Cerebellar cortex (tissue), 1 donor: ENCODE measurements at regions not wholly inside any gene's neighbourhood (a gene's known extent, or its start where the extent isn't known, plus 50 kb on each side); places are given as distances from the start of the nearest gene placed in this dataset.

Experiments
- DNase-seq: peaks from one replicate; pipeline ENCODE4 v3.0.0-alpha.2; 2015; ENCODE audit warnings: low spot score

DNA sequence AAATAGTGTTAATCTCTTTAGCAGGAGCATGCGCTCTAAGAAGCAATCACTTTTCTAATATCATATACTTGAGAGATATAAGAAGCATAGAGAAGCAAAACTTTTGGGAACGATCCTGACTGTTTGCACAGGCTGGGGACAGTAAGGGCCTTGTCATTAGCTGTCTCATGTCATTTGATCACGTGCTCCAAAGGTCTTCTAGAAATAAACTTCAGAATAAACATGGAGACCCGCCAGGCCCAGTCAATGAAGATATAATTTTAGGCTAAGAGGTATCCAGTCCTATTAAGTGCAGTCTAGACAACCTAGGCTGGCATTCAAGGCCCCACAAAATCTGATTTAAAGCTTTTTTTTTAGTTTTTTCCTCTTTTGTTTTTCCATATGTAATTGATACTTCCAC, 111.0 kb upstream of the APC start:
- no peak for DNase-seq

DNA sequence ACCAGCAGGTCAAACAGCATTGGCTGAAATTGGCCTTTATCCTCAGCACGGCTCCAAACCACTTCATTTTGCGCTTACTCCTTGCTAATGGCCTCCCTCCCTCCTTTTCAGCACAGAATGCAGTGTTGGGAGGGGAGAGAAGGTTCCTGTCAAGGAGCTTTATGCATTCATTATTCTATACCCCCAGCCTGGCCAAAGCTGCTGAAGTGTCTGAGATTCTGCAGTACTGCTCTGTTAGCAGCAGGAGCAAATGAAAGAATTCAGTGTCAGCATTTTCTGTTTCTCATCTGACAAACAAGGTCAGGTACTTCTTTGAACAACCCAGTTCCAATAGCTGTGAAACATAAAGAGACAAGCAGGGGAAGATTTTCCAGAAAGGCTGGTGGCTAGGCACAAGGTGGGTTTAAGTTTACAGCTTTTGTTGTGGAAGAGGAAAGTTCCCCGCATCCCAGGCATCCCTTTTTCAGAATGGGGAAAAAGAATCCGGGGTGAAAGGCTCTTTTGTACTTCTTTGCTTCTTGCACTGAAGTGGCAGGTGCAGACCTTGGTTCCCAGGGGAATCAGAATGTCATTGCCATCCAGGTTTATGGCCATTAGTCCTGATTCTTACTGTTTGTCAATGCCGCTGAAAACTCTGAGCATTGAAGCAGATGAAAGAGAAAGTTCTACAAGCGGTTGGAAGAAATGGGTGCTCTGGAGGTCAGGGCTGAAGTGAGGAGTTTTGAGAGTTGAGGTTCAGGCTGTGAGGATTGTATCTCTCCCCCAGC, 109.3 kb upstream of the APC start:
- DNase-seq: peak; percentile 13

DNA sequence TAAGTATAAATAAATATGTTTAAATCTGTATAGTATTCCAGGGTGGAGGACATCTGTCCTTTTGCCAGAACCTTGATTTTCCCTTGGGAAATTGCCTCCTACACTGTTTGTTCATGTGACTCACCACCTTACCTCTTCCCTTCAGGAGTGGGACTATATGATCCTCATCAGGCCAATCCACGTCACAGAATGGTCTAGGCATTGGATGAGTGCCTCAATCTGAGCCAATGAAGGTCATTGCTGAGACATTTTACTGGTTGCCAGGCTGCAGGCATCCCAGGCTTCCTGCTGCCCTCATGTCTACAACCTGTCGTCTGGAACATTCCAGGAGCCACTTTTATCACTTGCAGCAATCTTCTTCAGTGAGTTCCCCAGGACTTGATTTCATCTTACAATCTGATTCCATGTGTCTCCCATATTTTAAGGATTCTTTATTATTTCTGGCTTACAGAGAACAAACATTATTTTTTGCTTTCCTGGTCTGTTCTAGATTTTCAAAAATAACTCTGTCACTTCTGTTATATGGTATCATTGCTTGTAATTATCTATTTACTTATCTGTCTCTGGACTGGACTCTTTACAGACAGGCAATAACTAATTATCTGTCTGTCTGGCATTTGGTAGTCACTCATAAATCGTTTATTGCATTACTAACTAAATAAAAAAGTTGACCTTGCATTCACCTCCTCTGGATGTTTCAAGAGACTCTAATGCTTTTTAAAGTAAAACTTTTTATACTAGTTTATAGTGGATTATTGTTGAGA, 107.3 kb upstream of the APC start:
- DNase-seq: no peak

- DNase-seq: no peak
Observed at GRCh38 chr5:112634166-112634565, 103.5 kb upstream of the APC start.

DNA sequence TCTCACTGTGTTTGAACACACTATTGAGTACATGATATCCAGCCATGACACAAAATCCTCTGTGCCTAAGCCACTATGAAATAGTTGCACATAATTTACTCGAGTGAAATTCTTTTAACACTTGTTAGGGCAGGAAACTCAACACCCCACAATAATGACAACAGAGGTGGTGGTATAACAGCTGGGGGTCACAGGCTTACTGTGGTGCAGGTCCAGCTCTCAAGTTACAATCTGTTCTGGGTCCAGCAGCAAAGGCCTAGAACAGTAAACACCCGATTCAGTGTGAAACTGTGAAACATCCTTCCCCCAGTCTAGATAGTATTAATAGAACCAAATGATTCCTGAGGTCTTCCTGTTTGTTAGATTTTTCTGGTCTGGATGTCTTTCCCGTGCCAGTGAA, 102.9 kb upstream of the APC start:
- no peak for DNase-seq

GRCh38 chr5:112635276-112635675, 102.4 kb upstream of the APC start:
- no peak for DNase-seq

DNA sequence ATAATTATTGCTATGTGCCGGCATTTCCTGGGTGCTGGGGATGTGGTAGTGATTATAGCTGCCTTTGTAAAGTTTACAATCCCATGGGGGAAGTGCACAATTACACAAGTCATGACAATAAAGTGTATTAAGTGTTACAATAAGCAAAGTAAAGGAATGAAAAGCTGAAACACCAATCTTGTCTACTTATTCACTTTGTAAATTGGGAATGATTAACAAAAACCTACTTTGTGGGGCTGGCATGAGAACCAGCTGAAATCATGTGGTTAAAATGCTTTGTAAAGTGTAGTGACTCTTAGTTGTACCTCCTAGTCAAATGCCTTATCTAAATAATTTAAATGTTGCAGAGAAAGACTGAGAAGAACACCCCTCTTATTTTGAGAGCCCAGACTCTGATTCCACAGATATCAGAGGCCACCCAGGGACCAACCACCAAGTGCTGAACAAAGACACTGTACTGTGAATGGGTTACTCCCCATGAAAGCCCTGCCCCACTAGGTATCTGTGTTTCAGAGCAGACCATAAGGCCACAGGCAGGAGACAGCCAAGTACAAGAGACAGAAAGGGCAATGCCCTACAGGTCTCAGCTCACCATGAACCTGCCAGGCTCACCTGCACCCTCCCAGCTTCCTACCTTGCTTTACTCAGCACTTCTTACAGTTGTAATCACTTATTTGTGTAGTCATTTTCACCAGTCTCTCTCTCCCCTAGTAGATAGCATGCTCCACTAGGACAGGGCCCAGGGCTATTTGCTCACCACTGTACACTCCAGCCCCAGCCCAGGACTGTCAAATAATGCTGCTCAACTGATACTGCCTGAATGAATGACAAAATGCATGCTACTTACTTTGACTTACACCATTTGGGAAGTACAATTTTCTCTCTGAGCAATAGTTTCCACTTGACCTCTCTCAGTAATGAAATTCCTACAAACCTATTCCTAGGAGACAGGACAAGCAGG, 101.6 kb upstream of the APC start:
- DNase-seq: no peak

- DNase-seq: no peak
Observed at GRCh38 chr5:112636751-112637150, 100.9 kb upstream of the APC start.

DNA sequence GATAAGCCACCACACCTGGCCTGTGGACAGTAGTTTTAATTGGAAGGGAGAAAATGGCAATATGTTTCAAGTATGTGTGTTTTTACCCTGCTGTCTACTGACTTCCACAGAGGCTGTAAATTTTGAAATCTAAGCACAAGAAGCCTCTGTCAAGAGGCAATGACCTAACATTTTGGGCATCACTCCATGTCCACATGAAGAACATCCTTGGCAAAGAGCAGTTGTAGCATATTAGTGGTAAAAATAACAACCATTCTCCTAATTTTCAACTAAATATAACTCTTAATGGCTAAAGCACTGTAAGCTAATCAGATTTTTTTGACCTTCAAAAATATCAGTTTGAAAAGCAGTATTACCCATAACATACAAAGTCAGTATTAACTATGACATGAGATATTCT, 100.3 kb upstream of the APC start:
- peak; percentile 12 for DNase-seq

DNA sequence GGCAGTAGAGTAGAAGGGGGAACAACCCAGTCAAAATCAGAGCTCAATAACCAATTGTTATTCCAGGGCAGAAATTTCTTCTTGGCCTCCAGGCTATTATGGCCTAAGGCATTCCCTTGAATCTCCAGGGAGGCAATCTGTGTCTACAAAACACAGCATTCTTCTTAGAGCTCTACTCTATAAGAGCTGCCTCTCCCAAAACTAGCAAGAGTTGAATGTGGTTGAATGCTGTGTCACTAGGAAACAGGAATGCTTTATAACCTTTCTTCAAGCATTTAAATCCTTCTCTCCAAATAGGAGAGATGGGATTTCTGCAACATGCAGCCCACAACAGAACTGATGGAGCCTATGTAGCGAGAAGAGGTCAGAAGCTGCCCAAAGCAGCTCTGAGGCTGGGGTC, 97.1 kb upstream of the APC start:
- DNase-seq: no peak

DNA sequence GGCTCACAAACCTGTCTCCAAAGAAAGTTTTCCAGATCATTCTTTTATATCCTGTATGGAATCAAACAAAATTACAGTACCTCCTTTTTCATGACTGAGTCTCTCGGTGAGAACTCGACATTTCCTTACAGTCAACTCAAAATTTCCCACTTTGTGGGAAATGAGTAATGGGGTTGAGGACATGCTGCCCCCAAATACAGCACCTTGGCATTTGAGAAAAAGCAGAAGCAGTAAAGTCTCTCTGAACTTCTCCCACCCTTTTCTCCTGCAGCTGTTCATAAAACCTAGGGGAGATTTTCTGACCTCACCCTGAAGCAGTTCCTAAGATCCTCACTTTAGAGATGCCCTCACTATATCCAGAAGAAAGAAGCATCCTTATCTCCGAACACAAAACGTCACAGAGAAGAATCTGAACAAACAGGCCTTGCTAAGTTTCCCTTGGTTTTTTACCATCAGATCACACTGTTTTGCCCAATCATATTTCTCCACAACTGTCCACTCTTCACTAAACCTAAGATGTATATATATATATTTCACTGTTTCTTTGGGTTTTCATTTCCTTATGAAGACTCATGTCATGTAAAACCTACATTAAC, 96.1 kb upstream of the APC start:
- no peak for DNase-seq

GRCh38 chr5:112642885-112643284, 94.8 kb upstream of the APC start:
- DNase-seq: no peak

DNA sequence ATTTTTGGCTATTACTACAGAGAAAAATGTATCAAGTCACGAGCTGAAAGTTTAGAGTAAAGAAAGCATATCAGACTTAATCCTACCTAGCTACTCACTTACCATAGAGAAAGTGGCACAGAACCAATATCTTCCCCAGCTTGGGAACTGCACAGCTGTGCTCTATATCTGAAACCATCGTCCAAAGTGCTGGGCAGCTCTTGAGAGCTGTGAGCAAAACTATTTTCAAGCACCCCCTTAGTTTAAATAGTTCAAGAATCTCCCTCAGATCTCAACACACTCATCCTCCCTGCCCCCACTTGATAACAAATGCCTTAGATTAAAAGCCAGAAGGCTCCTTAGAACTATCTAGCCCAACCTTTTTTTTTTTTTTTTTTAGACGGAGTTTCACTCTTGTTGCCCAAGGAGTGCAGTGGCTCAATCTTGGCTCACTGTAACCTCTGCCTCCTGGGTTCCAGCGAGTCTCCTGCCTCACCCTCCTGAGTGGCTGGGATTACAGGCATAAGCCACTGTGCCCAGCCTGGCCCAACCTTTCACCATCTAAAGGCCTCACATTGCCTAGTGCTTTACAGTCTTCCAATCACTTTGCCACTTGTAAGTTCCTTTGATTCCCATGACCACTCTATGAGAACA, 94.2 kb upstream of the APC start:
- no peak for DNase-seq

DNA sequence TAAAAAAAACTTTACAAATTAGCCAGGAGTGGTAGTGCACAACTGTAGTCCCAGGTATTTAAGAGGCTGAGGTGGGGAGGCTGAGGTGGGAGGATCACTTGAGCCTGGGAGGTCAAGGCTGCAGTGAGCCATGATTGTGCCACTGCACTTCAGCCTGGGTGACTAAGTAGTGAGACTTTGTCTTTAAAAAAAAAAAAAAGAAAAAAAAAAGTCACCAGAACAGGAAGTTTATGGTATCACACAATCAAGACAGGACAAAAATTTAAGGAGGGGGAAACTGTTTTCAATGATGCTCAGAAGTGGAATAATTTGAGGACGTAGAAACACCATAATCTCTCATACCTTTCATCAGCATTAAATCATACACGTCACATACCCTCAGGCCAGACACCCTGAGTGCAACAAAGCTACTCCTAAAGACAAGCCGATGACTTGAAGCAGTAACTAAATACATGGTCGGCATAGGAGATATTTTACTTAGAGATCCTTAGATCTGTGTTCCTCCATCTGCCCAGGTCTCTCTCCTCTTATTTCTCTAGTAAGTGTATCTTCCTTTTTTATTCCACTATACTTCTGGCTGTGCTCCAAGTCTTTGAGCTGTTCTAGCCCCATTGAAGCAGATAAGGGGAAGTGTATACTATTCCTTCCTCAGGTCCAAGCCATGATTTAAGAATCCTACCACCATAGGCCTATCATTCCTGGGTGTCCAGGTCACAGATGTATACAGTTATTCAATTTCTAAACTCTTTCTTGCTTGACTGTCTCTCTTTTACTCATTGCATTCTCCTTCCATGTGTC, 91.3 kb upstream of the APC start:
- no peak for DNase-seq

- DNase-seq: no peak
Observed at GRCh38 chr5:112647428-112647827, 90.3 kb upstream of the APC start.

GRCh38 chr5:112648264-112648663, 89.4 kb upstream of the APC start:
- no peak for DNase-seq

- no peak for DNase-seq
Observed at GRCh38 chr5:112649882-112650281, 87.8 kb upstream of the APC start.

DNA sequence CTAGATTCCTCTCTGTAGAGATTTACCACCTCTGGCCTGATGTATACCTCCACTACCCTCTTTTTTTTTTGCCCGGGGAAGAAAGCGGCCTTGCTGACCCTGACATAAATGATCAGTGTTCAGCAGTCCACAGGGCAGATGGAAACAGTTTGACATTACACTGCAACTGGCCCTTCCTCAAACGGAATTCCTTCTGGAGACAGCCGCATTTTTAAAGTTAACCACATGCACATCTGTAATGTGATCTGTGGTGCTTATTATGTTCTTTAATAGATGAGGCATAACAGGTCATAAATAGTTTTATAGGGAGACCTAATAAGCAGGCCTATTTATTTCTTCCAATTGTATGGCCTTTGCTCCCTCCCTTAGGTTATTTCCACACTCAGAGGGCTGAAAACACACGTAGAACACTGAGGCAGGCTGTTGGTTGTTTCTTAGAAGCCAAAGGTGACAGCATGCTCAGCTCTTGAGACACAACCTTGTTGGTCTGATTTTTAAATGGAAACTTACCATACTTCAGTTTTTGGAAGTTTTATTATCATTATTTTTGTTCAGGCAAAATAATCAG, 84.0 kb upstream of the APC start:
- no peak for DNase-seq

- no peak for DNase-seq
Observed at GRCh38 chr5:112655513-112655912, 82.2 kb upstream of the APC start.

GRCh38 chr5:112656451-112656850, 81.2 kb upstream of the APC start:
- no peak for DNase-seq
